Activated gamma-delta T cell (primary cell): ENCODE measurements at regions not wholly inside any gene's neighbourhood (a gene's known extent, or its start where the extent isn't known, plus 50 kb on each side); places are given as distances from the start of the nearest gene placed in this dataset.
"Not testable (repeated sequence)": the region's sequence is repeated elsewhere in the genome, so short reads cannot be mapped to it uniquely, and the experiment has no call there.

ENCODE experiments used
- DNase-seq: peaks from one replicate; lab custom pipeline; 2025; lab: John Stamatoyannopoulos, UW

- DNase-seq: no peak
These were observed 777.7 kb downstream of the STIM2 start for GRCh38 chr4:27638163-27638915.

GRCh38 chr4:27643101-27643500 lies 782.5 kb downstream of the STIM2 start:
- no peak for DNase-seq

GRCh38 chr4:27648416-27648815 lies 787.8 kb downstream of the STIM2 start:
- no peak for DNase-seq

- DNase-seq: no peak
These were observed 801.8 kb downstream of the STIM2 start for GRCh38 chr4:27662426-27662825.

- DNase-seq: no peak
These were observed 806.3 kb downstream of the STIM2 start for GRCh38 chr4:27666943-27667342.

- DNase-seq: no peak
These were observed 807.4 kb downstream of the STIM2 start for GRCh38 chr4:27668001-27668400.

- no peak for DNase-seq
These were observed 817.4 kb downstream of the STIM2 start for GRCh38 chr4:27678027-27678426.

- no peak for DNase-seq
These were observed 824.0 kb downstream of the STIM2 start for GRCh38 chr4:27684610-27685011.

GRCh38 chr4:27685091-27685490 lies 824.5 kb downstream of the STIM2 start:
- DNase-seq: no peak

- no peak for DNase-seq
These were observed 825.3 kb downstream of the STIM2 start for GRCh38 chr4:27685947-27686346.

- no peak for DNase-seq
These were observed 831.5 kb downstream of the STIM2 start for GRCh38 chr4:27692158-27692557.

GRCh38 chr4:27692868-27693634 lies 832.4 kb downstream of the STIM2 start:
- no peak for DNase-seq

- not testable (repeated sequence) for DNase-seq
These were observed 835.6 kb downstream of the STIM2 start for GRCh38 chr4:27696257-27696656.

- no peak for DNase-seq
These were observed 841.0 kb downstream of the STIM2 start for GRCh38 chr4:27701606-27702005.

GRCh38 chr4:27702730-27703431 lies 842.2 kb downstream of the STIM2 start:
- no peak for DNase-seq

- DNase-seq: no peak
These were observed 843.1 kb downstream of the STIM2 start for GRCh38 chr4:27703771-27704170.

- DNase-seq: no peak
These were observed 850.4 kb downstream of the STIM2 start for GRCh38 chr4:27711041-27711440.

- DNase-seq: no peak
These were observed 853.4 kb downstream of the STIM2 start for GRCh38 chr4:27714073-27714472.

- no peak for DNase-seq
These were observed 856.2 kb downstream of the STIM2 start for GRCh38 chr4:27716693-27717430.

GRCh38 chr4:27717431-27717755 lies 856.8 kb downstream of the STIM2 start:
- DNase-seq: no peak

GRCh38 chr4:27720010-27720766 lies 859.5 kb downstream of the STIM2 start:
- no peak for DNase-seq
